22Rv1 (cell line): ENCODE measurements at regions not wholly inside any gene's neighbourhood (a gene's known extent, or its start where the extent isn't known, plus 50 kb on each side); places are given as distances from the start of the nearest gene placed in this dataset.

Source experiments
- ZFX ChIP-seq: fragments of 450-650 bp; IDR thresholded peaks from 2 replicates; pipeline ENCODE4 v1.6.1; 2017; ENCODE audit warnings: antibody characterized with exemption, borderline replicate concordance
- TF ChIP-seq, protein P1 (sequence below): fragments of 450-650 bp; IDR thresholded peaks from 2 replicates; pipeline ENCODE4 v1.5.1; 2017; ENCODE audit warnings: mild to moderate bottlenecking

DNA sequence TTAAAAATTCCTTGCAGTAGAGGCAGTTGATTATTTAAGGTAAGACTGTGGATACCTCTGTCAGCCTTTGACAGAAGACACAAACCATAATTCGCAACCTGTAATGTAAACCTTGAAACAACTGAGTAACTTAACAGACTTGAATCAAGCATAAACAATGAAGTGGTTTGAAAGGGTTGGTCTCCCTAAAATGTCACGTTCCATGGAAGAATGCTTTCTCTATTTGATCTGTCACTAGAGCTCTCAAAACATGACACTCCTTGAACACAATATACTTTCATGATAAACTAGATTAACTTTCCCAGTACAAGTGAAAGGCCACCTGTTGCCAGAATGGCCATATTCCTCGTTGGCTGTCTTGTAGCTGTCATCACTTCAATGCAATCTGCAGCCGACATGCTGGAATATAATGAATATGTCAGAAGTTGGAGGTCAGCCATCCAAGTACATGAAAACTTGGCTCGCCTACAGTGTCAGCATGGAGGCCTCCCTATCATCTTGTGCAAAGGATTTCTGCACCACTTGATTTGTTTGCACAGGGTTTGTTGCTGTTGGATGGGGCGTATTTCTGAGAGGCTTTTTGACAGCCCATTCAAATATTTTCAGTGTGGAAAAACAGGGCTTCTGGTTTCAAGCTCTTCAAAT, 228.0 kb downstream of the TLE4 start:
- TF ChIP-seq, protein P1, sequence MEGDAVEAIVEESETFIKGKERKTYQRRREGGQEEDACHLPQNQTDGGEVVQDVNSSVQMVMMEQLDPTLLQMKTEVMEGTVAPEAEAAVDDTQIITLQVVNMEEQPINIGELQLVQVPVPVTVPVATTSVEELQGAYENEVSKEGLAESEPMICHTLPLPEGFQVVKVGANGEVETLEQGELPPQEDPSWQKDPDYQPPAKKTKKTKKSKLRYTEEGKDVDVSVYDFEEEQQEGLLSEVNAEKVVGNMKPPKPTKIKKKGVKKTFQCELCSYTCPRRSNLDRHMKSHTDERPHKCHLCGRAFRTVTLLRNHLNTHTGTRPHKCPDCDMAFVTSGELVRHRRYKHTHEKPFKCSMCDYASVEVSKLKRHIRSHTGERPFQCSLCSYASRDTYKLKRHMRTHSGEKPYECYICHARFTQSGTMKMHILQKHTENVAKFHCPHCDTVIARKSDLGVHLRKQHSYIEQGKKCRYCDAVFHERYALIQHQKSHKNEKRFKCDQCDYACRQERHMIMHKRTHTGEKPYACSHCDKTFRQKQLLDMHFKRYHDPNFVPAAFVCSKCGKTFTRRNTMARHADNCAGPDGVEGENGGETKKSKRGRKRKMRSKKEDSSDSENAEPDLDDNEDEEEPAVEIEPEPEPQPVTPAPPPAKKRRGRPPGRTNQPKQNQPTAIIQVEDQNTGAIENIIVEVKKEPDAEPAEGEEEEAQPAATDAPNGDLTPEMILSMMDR, result no peak
- no peak for TF ChIP-seq ZFX
